Gastrocnemius medialis (tissue), 4 donors: ENCODE measurements at regions not wholly inside any gene's neighbourhood (a gene's known extent, or its start where the extent isn't known, plus 50 kb on each side); places are given as distances from the start of the nearest gene placed in this dataset.
A peak's percentile ranks its signal among the peaks of the same experiment; 100 is the strongest.

ENCODE experiments used
- ATAC-seq, 2 donors: fragments of 150-250 bp; one replicate each; pipeline ENCODE4 v1.9.1; 2016
- DNase-seq, 2 donors: peaks; one replicate each; pipeline ENCODE4 v3.0.0-alpha.2; 2019
- H3K27ac ChIP-seq, 4 donors: fragments of 200-600 bp; sonication (generic); 1 replicate in 1 of 4; 2 replicates in 3 of 4; pipeline ENCODE4 v1.5.1; 2016 to 2018; ENCODE audit warnings: mild to moderate bottlenecking in 2 of 4, moderate library complexity in 1 of 4
- H3K27me3 ChIP-seq, 3 donors: fragments of 200-600 bp; sonication (generic) in 2 of 3; 1 replicate in 1 of 3; 2 replicates in 2 of 3; pipeline versions ENCODE4 v1.5.1 to v1.6.0; 2016 to 2019; ENCODE audit warnings: mild to moderate bottlenecking in 1 of 3, moderate library complexity in 1 of 3
- H3K36me3 ChIP-seq, 2 donors: fragments of 200-600 bp; sonication (generic) in 1 of 2; one replicate each; pipeline ENCODE4 v1.5.1; 2017 to 2018
- H3K4me1 ChIP-seq, 2 donors: fragments of 200-600 bp; sonication (generic) in 1 of 2; one replicate each; pipeline ENCODE4 v1.5.1; 2016 to 2017; ENCODE audit warnings: mild to moderate bottlenecking in 2 of 2
- H3K4me3 ChIP-seq, 4 donors: fragments of 200-600 bp; sonication (generic) in 3 of 4; 1 replicate in 1 of 4; 2 replicates in 3 of 4; pipeline ENCODE4 v1.5.1; 2016 to 2019; ENCODE audit warnings: mild to moderate bottlenecking in 2 of 4
- H3K9me3 ChIP-seq, 3 donors: fragments of 200-600 bp; sonication (generic) in 2 of 3; 1 replicate in 1 of 3; 2 replicates in 2 of 3; pipeline ENCODE4 v1.5.1; 2016 to 2019
- CTCF ChIP-seq, 5 experiments: fragments of 450-650 bp in 3 of 5; fragments of 200-600 bp in 2 of 5; sonication (generic) in 2 of 5; IDR thresholded peaks in 4 of 5; conservative IDR thresholded peaks in 1 of 5; 1 replicate in 4 of 5; 2 replicates in 1 of 5; pipeline ENCODE4 v1.5.1; 2016 to 2019; ENCODE audit warnings: antibody characterized with exemption in 5 of 5, mild to moderate bottlenecking in 3 of 5, moderate library complexity in 3 of 5
- POLR2A ChIP-seq, 2 donors: fragments of 450-650 bp; IDR thresholded peaks; one replicate each; pipeline ENCODE4 v1.6.1; 2017; ENCODE audit warnings: antibody characterized with exemption in 2 of 2, mild to moderate bottlenecking in 2 of 2, moderate library complexity in 2 of 2
- in situ Hi-C, 4 donors: fragments of 200-750 bp; cut with MboI; loops; one replicate each; pipeline versions ENCODE4 v1.15.0 to v1.8.0; 2017; ENCODE audit warnings: low sequenced_read_pairs in 4 of 4
- intact Hi-C: fragments of 100-400 bp; cut with DNase I; formaldehyde crosslinking; loops from one replicate; pipeline ENCODE4 v1.15.1; 2023; ENCODE audit warnings: low total_unique reads

GRCh38 chrX:13094374-13094773 is 50.0 kb upstream of the FAM9C start:
- Histone ChIP-seq H3K27ac (peak overlapping the region in 2 of 4 donors; percentile 24 to 37), H3K36me3 (no peaks in the 10 kb centered on the region), H3K4me3 (no peak overlapping the region), H3K4me1 (peaks cover 4 to 6% of the 10 kb centered on the region in 2 donors), H3K9me3 (no peaks in the 10 kb centered on the region), H3K27me3 (peaks cover 0 to 4% (median 0%) of the 10 kb centered on the region in 3 donors)
- no peak for DNase-seq
- in situ Hi-C loops (no loop called here), intact Hi-C loops (no loop called here)
- ATAC-seq: no peak
- TF ChIP-seq POLR2A (IDR thresholded peaks at IDR 0.05) (no peak), CTCF (IDR thresholded peaks at IDR 0.05 in 4 of 5, conservative IDR thresholded peaks at IDR 0.05 in 1 of 5) (no peak)
